Tibial nerve (tissue), 4 donors: ENCODE measurements at regions not wholly inside any gene's neighbourhood (a gene's known extent, or its start where the extent isn't known, plus 50 kb on each side); places are given as distances from the start of the nearest gene placed in this dataset.

Experiments used
- CTCF ChIP-seq, 5 experiments: fragments of 200-600 bp in 3 of 5; fragments of 450-650 bp in 2 of 5; sonication (generic) in 3 of 5; IDR thresholded peaks; one replicate each; pipeline ENCODE4 v1.5.1; 2016 to 2019; ENCODE audit warnings: antibody characterized with exemption in 5 of 5, mild to moderate bottlenecking in 3 of 5, moderate library complexity in 2 of 5
- EP300 ChIP-seq, 2 donors: sonication (generic); formaldehyde crosslinking; IDR thresholded peaks; one replicate each; pipeline ENCODE4 v1.6.1; 2017; ENCODE audit warnings: antibody characterized with exemption in 2 of 2, mild to moderate bottlenecking in 1 of 2
- POLR2A ChIP-seq, 2 donors: fragments of 450-650 bp; IDR thresholded peaks; one replicate each; pipeline ENCODE4 v1.6.1; 2017; ENCODE audit warnings: antibody characterized with exemption in 2 of 2, mild to moderate bottlenecking in 2 of 2, moderate library complexity in 2 of 2

DNA sequence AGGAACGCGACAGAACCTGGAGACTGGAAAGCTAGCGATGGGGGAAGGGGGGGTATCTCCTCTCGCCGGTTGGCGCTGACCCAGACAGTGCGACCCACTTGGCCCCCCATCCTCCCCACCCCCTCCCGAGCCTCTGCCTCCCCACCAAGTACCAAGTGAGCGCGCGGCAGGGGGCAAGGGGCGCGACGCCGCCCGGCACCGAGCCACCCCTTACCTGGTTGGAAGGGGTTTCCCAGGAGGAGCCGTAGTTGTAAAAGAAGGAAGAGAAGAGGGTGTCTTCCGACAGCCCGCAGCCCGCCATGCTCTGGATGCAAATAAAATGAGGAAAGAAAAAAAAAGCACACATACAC lies 112.2 kb downstream of the DHX15 start:
- TF ChIP-seq CTCF (IDR thresholded peaks at IDR 0.05) = no peak
- TF ChIP-seq POLR2A (IDR thresholded peaks at IDR 0.05) = no peak
- no peak for TF ChIP-seq EP300 (IDR thresholded peaks at IDR 0.05)
